Mononuclear cell (primary cell): ENCODE measurements at regions not wholly inside any gene's neighbourhood (a gene's known extent, or its start where the extent isn't known, plus 50 kb on each side); places are given as distances from the start of the nearest gene placed in this dataset.

Experiments used
- H3K27me3 ChIP-seq: 2 replicates; pipeline ENCODE4 v1.6.0; 2011; ENCODE audit warnings: low read length, control low read depth; ENCODE audit not compliant: insufficient read depth
- H3K4me1 ChIP-seq: 2 replicates; pipeline ENCODE4 v1.5.1; 2011; ENCODE audit warnings: mild to moderate bottlenecking, low read length, control low read depth; ENCODE audit not compliant: insufficient read depth
- H3K4me3 ChIP-seq: 2 replicates; pipeline ENCODE4 v1.5.1; 2011; ENCODE audit warnings: mild to moderate bottlenecking, low read length, moderate library complexity
- H3K9me3 ChIP-seq: 2 replicates; pipeline ENCODE4 v1.5.1; 2011; ENCODE audit warnings: low read depth, mild to moderate bottlenecking, control low read depth, low read length

GRCh38 chr3:130243808-130244207 is 101.7 kb upstream of the COL6A5 start:
- Histone ChIP-seq H3K4me1 (no peaks in the 10 kb centered on the region), H3K9me3 (no peaks in the 10 kb centered on the region), H3K27me3 (no peaks in the 10 kb centered on the region), H3K4me3 (no peak overlapping the region)

- no peak overlapping the region for H3K4me3 ChIP-seq
- H3K4me1 ChIP-seq = no peaks in the 10 kb centered on the region
- H3K27me3 ChIP-seq = no peaks in the 10 kb centered on the region
Observed at GRCh38 chr3:130250982-130251381, 94.5 kb upstream of the COL6A5 start.

GRCh38 chr3:130255442-130255841 is 90.0 kb upstream of the COL6A5 start:
- Histone ChIP-seq H3K4me1 (no peaks in the 10 kb centered on the region), H3K4me3 (no peak overlapping the region), H3K9me3 (no peaks in the 10 kb centered on the region), H3K27me3 (no peaks in the 10 kb centered on the region)

More at GRCh38 chr3:130250982-130251381, 94.5 kb upstream of the COL6A5 start:
- no peaks in the 10 kb centered on the region for H3K9me3 ChIP-seq

- H3K9me3 ChIP-seq = no peaks in the 10 kb centered on the region
- no peaks in the 10 kb centered on the region for H3K4me1 ChIP-seq
- no peak overlapping the region for H3K4me3 ChIP-seq
- no peaks in the 10 kb centered on the region for H3K27me3 ChIP-seq
Observed at GRCh38 chr3:130256821-130257340, 88.6 kb upstream of the COL6A5 start.

- Histone ChIP-seq H3K27me3 (no peaks in the 10 kb centered on the region), H3K9me3 (no peaks in the 10 kb centered on the region), H3K4me3 (no peak overlapping the region), H3K4me1 (no peaks in the 10 kb centered on the region)
Observed at GRCh38 chr3:130258532-130258952, 86.9 kb upstream of the COL6A5 start.

GRCh38 chr3:130259166-130259874 is 86.2 kb upstream of the COL6A5 start:
- no peaks in the 10 kb centered on the region for H3K9me3 ChIP-seq
- no peaks in the 10 kb centered on the region for H3K27me3 ChIP-seq
- H3K4me3 ChIP-seq = no peak overlapping the region

GRCh38 chr3:130260918-130261317 is 84.6 kb upstream of the COL6A5 start:
- Histone ChIP-seq H3K4me1 (no peaks in the 10 kb centered on the region), H3K9me3 (no peaks in the 10 kb centered on the region), H3K27me3 (no peaks in the 10 kb centered on the region), H3K4me3 (no peak overlapping the region)

More at GRCh38 chr3:130259166-130259874, 86.2 kb upstream of the COL6A5 start:
- no peaks in the 10 kb centered on the region for H3K4me1 ChIP-seq

GRCh38 chr3:130263708-130264107 is 81.8 kb upstream of the COL6A5 start:
- Histone ChIP-seq H3K9me3 (no peaks in the 10 kb centered on the region), H3K4me3 (no peak overlapping the region), H3K27me3 (no peaks in the 10 kb centered on the region)

GRCh38 chr3:130266817-130267216 is 78.7 kb upstream of the COL6A5 start:
- H3K4me1 ChIP-seq = no peaks in the 10 kb centered on the region
- no peaks in the 10 kb centered on the region for H3K27me3 ChIP-seq
- no peak overlapping the region for H3K4me3 ChIP-seq
- no peaks in the 10 kb centered on the region for H3K9me3 ChIP-seq

More at GRCh38 chr3:130263708-130264107, 81.8 kb upstream of the COL6A5 start:
- no peaks in the 10 kb centered on the region for H3K4me1 ChIP-seq

- no peaks in the 10 kb centered on the region for H3K27me3 ChIP-seq
- no peaks in the 10 kb centered on the region for H3K4me1 ChIP-seq
- no peak overlapping the region for H3K4me3 ChIP-seq
- H3K9me3 ChIP-seq = no peaks in the 10 kb centered on the region
Observed at GRCh38 chr3:130276203-130276803, 69.2 kb upstream of the COL6A5 start.

GRCh38 chr3:130288670-130289069 is 56.8 kb upstream of the COL6A5 start:
- Histone ChIP-seq H3K27me3 (peaks cover 2% of the 10 kb centered on the region), H3K4me1 (no peaks in the 10 kb centered on the region), H3K4me3 (no peak overlapping the region), H3K9me3 (no peaks in the 10 kb centered on the region)

- Histone ChIP-seq H3K4me1 (no peaks in the 10 kb centered on the region), H3K4me3 (no peak overlapping the region), H3K27me3 (peaks cover 2% of the 10 kb centered on the region), H3K9me3 (no peaks in the 10 kb centered on the region)
Observed at GRCh38 chr3:130291148-130291547, 54.3 kb upstream of the COL6A5 start.

GRCh38 chr3:130293247-130293646 is 52.2 kb upstream of the COL6A5 start:
- Histone ChIP-seq H3K4me1 (no peaks in the 10 kb centered on the region), H3K27me3 (peaks cover 2% of the 10 kb centered on the region), H3K4me3 (no peak overlapping the region), H3K9me3 (no peaks in the 10 kb centered on the region)
